Bronchial epithelial cell (primary cell): ENCODE measurements at regions not wholly inside any gene's neighbourhood (a gene's known extent, or its start where the extent isn't known, plus 50 kb on each side); places are given as distances from the start of the nearest gene placed in this dataset.

Experiments
- DNase-seq: peaks from one replicate; pipeline ENCODE4 v3.0.0-alpha.2; 2010; ENCODE audit warnings: low read depth
- FAIRE-seq: peaks from 2 replicates; lab custom pipeline; 2011; peaks lifted over from hg19 to GRCh38; lab: Jason Lieb, UNC
- H3K27me3 ChIP-seq: 2 replicates; pipeline ENCODE4 v1.5.1; 2011; ENCODE audit warnings: low read length; ENCODE audit not compliant: control insufficient read depth, insufficient read depth
- H3K36me3 ChIP-seq: 2 replicates; pipeline ENCODE4 v1.5.1; 2011; ENCODE audit warnings: low read length; ENCODE audit not compliant: control insufficient read depth, insufficient read depth
- H3K4me3 ChIP-seq: 2 replicates; pipeline ENCODE4 v1.5.1; 2011; ENCODE audit warnings: mild to moderate bottlenecking, low read depth, low read length, control low read depth
- TF ChIP-seq, protein P1 (sequence below): IDR thresholded peaks from 2 replicates; pipeline ENCODE4 v1.5.1; 2011; ENCODE audit warnings: mild to moderate bottlenecking, moderate library complexity, low read length, control low read depth, inconsistent platforms; ENCODE audit not compliant: insufficient read depth, severe bottlenecking

GRCh38 chr4:148961526-148961925 is 519.3 kb upstream of the NR3C2 start:
- FAIRE-seq (no peak), DNase-seq (no peak)
- Histone ChIP-seq H3K36me3 (no peaks in the 10 kb centered on the region), H3K27me3 (peaks cover 2% of the 10 kb centered on the region), H3K4me3 (no peak overlapping the region)
- TF ChIP-seq, protein P1, sequence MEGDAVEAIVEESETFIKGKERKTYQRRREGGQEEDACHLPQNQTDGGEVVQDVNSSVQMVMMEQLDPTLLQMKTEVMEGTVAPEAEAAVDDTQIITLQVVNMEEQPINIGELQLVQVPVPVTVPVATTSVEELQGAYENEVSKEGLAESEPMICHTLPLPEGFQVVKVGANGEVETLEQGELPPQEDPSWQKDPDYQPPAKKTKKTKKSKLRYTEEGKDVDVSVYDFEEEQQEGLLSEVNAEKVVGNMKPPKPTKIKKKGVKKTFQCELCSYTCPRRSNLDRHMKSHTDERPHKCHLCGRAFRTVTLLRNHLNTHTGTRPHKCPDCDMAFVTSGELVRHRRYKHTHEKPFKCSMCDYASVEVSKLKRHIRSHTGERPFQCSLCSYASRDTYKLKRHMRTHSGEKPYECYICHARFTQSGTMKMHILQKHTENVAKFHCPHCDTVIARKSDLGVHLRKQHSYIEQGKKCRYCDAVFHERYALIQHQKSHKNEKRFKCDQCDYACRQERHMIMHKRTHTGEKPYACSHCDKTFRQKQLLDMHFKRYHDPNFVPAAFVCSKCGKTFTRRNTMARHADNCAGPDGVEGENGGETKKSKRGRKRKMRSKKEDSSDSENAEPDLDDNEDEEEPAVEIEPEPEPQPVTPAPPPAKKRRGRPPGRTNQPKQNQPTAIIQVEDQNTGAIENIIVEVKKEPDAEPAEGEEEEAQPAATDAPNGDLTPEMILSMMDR = no peak

DNA sequence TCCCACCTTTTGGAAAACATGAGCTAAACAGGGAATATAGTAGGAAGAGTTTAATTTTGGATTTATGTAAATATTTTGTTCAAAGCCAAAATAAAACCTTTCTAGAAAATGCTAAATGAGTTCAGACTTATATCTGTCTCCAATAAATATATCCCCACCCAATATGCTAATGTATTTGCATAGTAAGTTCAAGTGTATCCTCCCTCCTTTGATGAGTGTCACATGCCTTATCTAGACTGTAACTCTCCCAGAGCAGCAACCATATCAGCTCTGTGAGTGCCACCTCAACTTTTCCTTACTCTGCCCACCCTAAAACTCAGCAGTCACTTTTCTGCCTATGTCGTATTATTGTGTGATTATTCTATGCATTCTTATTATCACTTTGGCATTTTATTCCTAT is 516.1 kb upstream of the NR3C2 start:
- H3K27me3 ChIP-seq = no peaks in the 10 kb centered on the region
- TF ChIP-seq, protein P1 = no peak
- DNase-seq = no peak
- H3K4me3 ChIP-seq = no peak overlapping the region
- FAIRE-seq = no peak
- H3K36me3 ChIP-seq = no peaks in the 10 kb centered on the region

- Histone ChIP-seq H3K27me3 (no peaks in the 10 kb centered on the region), H3K4me3 (no peak overlapping the region), H3K36me3 (no peaks in the 10 kb centered on the region)
- TF ChIP-seq, protein P1 = no peak
- no peak for FAIRE-seq
- DNase-seq = peak; percentile 40
Measured at GRCh38 chr4:148955564-148956297, 513.5 kb upstream of the NR3C2 start.

DNA sequence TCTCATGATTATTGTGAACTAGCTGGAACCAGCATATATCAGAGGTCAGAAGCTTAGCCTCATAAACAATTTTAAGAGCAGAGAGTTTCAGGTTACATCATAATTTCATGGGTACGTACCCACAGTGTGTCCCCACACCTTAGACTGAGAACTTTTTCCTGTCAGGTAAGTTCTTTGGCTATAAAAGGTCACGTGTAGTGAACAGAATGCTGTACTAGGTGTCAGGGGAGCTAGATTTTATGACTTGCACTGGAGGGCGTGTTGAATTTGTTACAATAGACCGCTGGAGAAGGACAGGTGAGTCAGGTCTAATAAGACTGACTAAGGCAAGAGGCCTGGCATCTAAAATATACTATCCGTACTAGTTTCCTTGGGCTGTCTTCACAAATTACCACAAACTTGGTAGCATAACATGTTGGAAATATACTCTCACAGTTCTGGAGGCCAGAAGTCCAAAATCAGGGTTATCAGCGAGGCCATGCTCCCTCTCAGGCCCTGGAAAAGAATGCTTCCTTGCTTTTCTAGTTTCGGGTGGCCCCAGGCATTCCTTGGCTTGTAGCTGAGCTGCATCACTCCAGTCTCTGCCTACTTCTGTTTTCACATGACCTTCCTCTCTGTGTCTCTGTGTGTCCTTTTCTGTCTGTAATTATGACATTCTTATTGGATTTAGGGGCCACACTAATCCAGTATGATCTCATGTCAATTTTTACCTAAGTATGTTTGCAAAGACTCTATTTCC is 512.0 kb upstream of the NR3C2 start:
- Histone ChIP-seq H3K27me3 (no peaks in the 10 kb centered on the region), H3K36me3 (no peaks in the 10 kb centered on the region), H3K4me3 (no peak overlapping the region)
- FAIRE-seq (no peak), DNase-seq (no peak)
- TF ChIP-seq, protein P1 = no peak

- H3K36me3 ChIP-seq = no peaks in the 10 kb centered on the region
- H3K4me3 ChIP-seq = no peak overlapping the region
- no peak for FAIRE-seq
- H3K27me3 ChIP-seq = no peaks in the 10 kb centered on the region
- peak; percentile 50 for DNase-seq
- TF ChIP-seq, protein P1 = no peak
Measured at GRCh38 chr4:148951346-148951745, 509.1 kb upstream of the NR3C2 start.
